ENCODE measurements at regions not wholly inside any gene's neighbourhood (a gene's known extent, or its start where the extent isn't known, plus 50 kb on each side); places are given as distances from the start of the nearest gene placed in this dataset.

GRCh38 chr9:26308328-26308727 lies 584.3 kb downstream of the CAAP1 start:
- ATAC-seq (no peak), DNase-seq (no peak)

GRCh38 chr9:26301659-26302058 lies 590.9 kb downstream of the CAAP1 start:
- intact Hi-C loops (cut with DNase I) = no loop called here
- Histone ChIP-seq H3K4me3 (no peak overlapping the region), H3K9me3 (no peaks in the 10 kb centered on the region), H3K27me3 (no peaks in the 10 kb centered on the region), H3K36me3 (replicated peaks in 1 of 2; ENCODE audit: insufficient read depth in 1 of 2, low read depth in 2 of 2) (no peaks in the 10 kb centered on the region), H3K27ac (no peak overlapping the region), H3K4me1 (no peaks in the 10 kb centered on the region)
- TF ChIP-seq CTCF (IDR thresholded peaks at IDR 0.05) (no peak), POLR2A (IDR thresholded peaks at IDR 0.05) (no peak)
- DNase-seq (no peak), ATAC-seq (no peak)
- 77 to 80% methylated on average over 1 of the region's 1 CpG for WGBS, 2 donors

More at GRCh38 chr9:26308328-26308727, 584.3 kb downstream of the CAAP1 start:
- Histone ChIP-seq H3K27ac (no peak overlapping the region), H3K4me3 (no peak overlapping the region), H3K36me3 (replicated peaks in 1 of 2; ENCODE audit: insufficient read depth in 1 of 2, low read depth in 2 of 2) (no peaks in the 10 kb centered on the region), H3K4me1 (no peaks in the 10 kb centered on the region), H3K27me3 (no peaks in the 10 kb centered on the region), H3K9me3 (no peaks in the 10 kb centered on the region)
- intact Hi-C loops (cut with DNase I) = no loop called here
- 61 to 73% methylated on average over 1 of the region's 1 CpG for WGBS, 2 donors
- no peak for TF ChIP-seq CTCF (IDR thresholded peaks at IDR 0.05)
- no peak for TF ChIP-seq POLR2A (IDR thresholded peaks at IDR 0.05)

GRCh38 chr9:26301046-26301445 lies 591.6 kb downstream of the CAAP1 start:
- 31 to 37% methylated on average over 3 of the region's 3 CpGs for WGBS, 2 donors
- H3K36me3 ChIP-seq (replicated peaks in 1 of 2; ENCODE audit: insufficient read depth in 1 of 2, low read depth in 2 of 2) = no peaks in the 10 kb centered on the region
- ATAC-seq (no peak), DNase-seq (no peak)
- H3K27ac ChIP-seq = no peak overlapping the region
- no peaks in the 10 kb centered on the region for H3K4me1 ChIP-seq
- no peak for TF ChIP-seq CTCF (IDR thresholded peaks at IDR 0.05)
- TF ChIP-seq POLR2A (IDR thresholded peaks at IDR 0.05) = no peak
- intact Hi-C loops (cut with DNase I) = no loop called here
- no peak overlapping the region for H3K4me3 ChIP-seq
- no peaks in the 10 kb centered on the region for H3K27me3 ChIP-seq
- no peaks in the 10 kb centered on the region for H3K9me3 ChIP-seq

GRCh38 chr9:26296910-26297572 lies 595.6 kb downstream of the CAAP1 start:
- DNase-seq (no peak), ATAC-seq (no peak)
- no peaks in the 10 kb centered on the region for H3K9me3 ChIP-seq
- no peak overlapping the region for H3K4me3 ChIP-seq
- no peak for TF ChIP-seq POLR2A (IDR thresholded peaks at IDR 0.05)
- no peak for TF ChIP-seq CTCF (IDR thresholded peaks at IDR 0.05)
- WGBS, 2 donors = 74 to 76% methylated on average over 5 of the region's 5 CpGs
- intact Hi-C loops (cut with DNase I) = no loop called here
- H3K27ac ChIP-seq = no peak overlapping the region
- H3K27me3 ChIP-seq = no peaks in the 10 kb centered on the region
- H3K4me1 ChIP-seq = no peaks in the 10 kb centered on the region
- H3K36me3 ChIP-seq (replicated peaks in 1 of 2; ENCODE audit: insufficient read depth in 1 of 2, low read depth in 2 of 2) = no peaks in the 10 kb centered on the region

- Histone ChIP-seq H3K4me1 (no peaks in the 10 kb centered on the region), H3K36me3 (replicated peaks in 1 of 2; ENCODE audit: insufficient read depth in 1 of 2, low read depth in 2 of 2) (no peaks in the 10 kb centered on the region), H3K9me3 (no peaks in the 10 kb centered on the region), H3K27ac (no peak overlapping the region), H3K4me3 (no peak overlapping the region), H3K27me3 (no peaks in the 10 kb centered on the region)
- TF ChIP-seq CTCF (IDR thresholded peaks at IDR 0.05) = no peak
- TF ChIP-seq POLR2A (IDR thresholded peaks at IDR 0.05) = no peak
- DNase-seq = no peak
- intact Hi-C loops (cut with DNase I) = no loop called here
- ATAC-seq = no peak
- WGBS, 2 donors = 47 to 56% methylated on average over 3 of the region's 3 CpGs
These were observed 599.7 kb downstream of the CAAP1 start for GRCh38 chr9:26292943-26293342.

All from body of pancreas (tissue), 4 donors.